HUDEP-2 (cell line): ENCODE measurements at regions not wholly inside any gene's neighbourhood (a gene's known extent, or its start where the extent isn't known, plus 50 kb on each side); places are given as distances from the start of the nearest gene placed in this dataset.

Source experiments
- DNase-seq, 76 experiments: peaks; one replicate each; lab custom pipeline; 2025; ENCODE audit not compliant: unreplicated experiment in 76 of 76; lab: John Stamatoyannopoulos, UW

DNA sequence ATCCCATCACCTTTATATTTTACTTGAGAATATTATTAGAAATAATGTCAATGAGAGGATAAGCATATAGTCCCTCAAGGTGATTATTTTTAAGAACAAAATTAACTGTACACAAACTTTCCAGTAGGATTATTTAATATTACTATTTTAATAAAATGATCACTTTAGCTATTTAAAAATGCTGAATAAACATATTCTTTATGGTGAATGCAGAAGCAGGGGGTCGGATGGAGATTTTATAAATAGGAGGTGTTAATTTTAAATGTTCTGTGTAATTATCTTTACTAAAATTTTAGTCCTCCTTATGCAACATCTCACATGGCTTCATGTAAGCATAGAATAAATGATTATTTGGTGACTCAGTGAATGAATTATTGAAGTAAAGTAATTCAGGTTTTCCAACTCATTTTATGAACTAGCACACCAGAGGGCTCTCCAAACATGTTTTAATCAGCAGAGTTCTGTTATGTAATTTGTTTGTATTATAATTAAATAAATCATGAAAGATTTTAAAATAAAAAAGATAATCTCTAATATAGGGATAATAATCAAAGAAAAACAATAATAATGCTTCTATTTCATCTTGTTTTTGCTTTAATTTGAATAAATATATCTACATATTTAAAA, 1635.2 kb downstream of the EFNB2 start:
- DNase-seq = no peak

DNA sequence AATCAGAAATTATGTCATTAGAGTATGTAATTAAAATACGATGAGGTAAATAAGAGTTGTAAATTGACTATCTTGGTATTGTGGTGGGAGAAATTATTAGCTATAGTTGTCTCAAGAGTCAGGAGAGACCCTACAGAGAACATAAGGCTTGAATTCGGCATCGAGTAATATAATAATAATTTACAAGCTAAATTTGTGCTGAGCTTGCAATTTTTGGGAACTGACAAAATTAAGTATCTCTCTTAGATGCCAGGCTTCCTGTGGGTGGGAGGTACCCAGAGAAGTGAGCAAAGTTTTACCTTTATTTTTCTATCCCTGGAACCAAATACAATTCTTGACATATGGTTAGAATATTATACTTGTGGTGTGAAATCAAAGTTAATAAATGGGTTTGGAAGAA, 1637.0 kb downstream of the EFNB2 start:
- no peak for DNase-seq

DNA sequence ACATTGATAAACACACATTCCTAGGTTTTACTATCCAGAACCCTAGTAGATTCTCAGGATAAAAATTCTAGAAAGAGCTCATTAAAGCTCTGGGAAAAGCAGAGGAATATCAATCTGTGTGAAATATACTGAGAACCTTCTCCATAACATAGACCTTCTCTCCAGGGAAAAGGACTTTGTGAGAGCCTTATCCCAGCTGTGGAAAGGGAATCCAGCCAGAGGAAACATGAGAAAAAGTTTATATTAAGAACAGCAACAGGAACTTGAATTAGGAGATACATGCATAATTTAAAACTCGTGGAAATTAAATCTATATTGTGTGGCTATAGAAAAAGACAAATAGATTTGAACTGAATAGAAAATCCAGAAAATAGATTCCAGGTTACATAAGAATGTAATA, 1639.9 kb downstream of the EFNB2 start:
- no peak for DNase-seq

DNA sequence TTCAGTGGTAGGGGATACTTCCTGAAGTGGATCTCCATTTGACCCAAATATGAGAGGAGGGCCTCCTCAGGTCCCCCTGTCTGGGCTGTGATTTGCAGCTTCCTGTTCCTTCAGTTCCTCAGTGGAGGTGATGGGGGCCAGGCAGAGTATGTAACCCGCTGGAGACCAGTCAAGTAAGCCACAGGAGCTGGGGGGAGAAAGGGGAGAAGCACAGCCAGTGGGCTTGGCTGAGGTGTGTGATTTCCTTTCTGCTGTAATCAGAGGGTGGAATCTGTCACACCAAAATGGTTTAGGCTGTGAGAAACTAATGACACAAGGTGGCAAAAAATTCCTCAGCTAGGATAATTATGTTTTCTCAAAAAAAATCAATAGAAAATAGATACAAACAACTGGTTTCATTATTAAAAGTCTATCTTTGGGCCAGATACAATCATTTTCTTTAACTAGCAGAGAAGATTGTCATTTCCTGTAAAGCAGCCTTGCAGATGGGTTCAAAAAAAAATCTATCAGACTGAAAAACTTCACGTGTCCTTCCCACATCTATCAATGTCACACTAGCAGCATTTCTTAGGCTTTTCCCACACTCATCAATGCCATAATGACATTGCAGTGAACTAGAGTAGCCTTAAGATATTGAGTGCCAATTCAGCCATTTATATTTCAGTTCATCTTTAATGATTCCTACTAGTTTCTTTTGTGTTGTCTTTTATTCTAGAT, 1660.3 kb downstream of the EFNB2 start:
- no peak for DNase-seq

DNA sequence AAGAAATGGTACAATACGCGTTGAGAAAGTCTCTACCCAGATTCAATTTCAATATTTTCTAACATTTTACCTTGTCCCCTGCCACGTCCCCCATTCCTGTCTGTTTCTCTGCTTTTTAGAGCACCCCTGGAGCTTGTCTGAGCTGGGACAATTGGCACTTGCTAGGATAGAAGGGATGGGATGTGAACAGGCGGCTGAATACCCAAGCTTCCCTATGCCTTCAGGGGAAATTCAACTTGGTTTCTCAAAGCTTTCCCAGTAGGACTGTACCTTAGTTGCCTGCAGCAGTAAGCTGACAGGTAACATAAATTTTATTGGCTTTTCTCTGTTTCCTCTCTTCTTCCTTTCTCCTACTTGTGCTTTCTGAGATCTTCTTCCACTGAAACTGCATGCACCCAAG, 1663.3 kb downstream of the EFNB2 start:
- no peak for DNase-seq

DNA sequence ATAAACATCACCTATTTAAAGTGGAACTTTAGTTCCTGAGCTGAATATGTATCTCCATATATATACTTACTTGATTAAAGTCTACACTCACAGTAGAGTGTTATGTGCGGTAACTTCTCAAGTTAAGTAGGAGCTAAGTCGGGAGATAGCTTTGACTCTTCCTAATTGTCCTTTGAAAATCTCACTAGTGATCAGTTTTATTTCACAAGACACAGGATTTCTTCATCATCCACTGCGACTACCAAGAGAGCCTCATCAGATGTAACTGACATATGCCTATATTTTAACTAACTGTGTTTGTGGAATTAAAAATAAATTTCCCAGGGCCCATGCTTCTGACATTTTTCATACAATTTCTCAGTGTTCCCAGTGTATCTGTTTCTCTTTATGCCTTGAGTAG, 1664.0 kb downstream of the EFNB2 start:
- no peak for DNase-seq

DNA sequence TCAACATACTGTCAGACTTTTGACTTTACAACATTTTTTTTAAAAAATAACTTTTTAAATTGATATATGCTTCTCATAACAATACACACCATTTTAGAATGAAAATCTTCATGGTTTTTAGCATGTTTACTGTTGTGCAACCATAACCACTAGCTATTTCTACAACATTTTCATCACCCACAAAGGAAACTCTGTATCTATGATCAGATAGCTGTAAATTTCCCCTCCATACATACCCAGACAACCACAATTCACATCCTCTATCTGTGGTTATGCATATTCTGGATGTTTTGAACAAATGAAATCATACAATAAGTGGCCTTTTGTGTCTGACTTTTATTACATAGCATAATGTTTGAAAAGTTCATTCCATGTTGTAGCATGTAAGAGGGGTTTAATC, 1666.0 kb downstream of the EFNB2 start:
- DNase-seq = no peak

DNA sequence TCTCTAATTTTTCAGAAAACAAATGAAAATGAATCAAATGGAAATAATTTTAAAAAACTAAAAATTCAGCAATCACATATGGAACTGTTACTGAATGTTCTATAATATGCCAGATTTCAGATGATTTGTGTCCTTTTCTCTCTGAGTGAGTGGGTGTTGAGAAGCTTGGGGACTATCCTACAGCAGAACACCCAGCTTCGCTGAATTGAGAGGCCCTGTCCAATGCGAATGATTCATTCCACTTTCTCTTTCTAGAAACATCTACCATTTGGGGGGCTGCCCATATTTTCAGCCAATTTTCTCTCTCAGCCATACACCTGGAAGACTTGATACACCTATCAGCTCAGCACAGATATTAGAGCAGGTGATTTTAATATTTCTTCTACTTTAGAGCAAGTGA, 1666.7 kb downstream of the EFNB2 start:
- DNase-seq = no peak

DNA sequence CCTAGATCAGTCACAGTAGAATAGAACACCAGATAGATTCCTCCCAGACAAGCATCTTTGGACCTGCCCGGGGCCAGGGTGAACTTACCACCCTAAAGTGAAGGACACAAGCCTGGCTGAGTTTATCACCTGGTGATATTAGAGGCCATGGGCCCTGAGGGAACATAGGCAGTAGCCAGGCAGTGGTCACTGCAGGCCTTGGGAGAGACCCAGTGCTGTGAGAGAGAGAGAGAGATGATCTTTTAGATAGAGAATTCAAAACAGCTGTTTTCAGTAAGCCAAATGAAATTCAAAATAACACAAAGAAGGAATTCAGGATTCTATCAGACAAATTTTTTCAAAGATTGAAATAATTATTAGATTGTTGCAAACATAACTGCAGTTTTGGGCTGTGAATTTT, 1679.9 kb downstream of the EFNB2 start:
- DNase-seq = no peak

DNA sequence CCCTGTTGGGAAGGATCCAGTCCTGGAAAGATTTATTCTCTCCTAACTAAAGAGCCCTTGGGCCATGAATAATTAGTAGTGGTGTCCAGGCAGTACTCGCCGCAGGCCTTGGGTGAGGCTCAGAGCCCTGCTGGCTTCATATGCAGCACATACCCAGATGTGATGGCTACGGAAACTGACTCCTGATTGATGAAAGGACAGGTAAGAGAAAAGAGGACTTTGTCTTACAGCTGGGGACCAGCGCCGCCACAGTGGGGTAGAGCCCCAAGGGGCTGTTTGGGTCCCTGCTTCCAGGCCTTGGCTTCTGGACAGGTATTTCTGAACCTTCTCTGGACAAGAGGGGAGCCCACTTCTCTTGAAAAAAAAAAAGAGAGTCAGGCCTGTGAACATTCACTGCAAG, 1680.8 kb downstream of the EFNB2 start:
- DNase-seq = no peak

DNA sequence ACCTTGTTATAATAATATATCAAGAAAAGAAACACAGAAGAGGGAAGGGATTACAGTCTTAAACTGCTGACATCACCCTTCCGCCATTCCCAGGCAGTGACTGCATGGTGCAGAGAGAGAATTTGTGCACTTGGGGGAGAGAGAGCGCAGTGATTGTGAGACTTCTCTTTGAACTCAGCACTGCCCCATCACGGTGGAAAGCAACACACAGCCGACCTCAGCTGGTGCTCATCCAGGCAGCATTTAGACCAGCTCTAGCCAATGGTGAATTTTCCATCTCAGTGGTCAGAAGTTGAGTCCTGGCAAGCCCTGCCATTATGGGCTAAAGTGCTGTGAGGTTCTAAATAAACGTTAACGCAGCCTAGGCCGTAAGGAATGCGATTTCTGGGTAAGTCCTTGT, 1681.5 kb downstream of the EFNB2 start:
- no peak for DNase-seq

DNA sequence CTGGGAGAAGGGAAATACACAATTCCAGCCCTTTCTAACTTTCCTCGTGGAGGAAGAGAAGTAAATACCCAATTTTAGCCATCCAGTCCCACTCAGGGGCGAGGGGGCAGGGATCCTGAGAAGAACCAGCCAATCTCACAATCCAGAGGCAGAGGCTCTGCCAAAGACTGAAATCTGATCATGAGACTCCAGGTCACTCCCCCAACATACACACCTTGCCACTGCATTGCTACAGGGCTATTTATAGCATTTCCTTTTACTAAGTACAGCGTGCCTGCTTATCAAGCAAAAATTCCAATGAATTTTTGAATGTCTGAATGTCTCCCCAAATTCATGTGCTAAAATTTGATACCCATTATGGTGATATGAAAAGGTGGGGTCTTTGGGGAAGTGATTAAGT, 1687.5 kb downstream of the EFNB2 start:
- no peak for DNase-seq

DNA sequence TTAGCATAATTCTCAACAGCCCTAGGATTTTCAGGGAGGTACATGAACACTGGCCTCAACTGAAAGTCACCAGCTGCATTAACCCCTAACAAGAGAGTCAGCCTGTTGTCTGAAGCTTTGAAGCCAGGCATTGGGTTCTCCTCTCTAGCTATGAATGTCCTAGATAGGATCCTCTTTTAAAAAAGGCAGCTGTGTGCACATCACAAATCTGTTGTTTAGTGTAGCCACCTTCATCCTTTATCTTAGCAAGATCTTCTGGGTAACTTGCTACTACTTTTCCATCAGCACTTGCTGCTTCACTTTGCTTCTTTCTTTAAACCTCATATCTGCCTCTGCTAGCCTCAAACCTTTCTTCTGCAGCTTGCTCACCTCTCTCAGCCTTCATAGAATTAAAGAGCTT, 1692.1 kb downstream of the EFNB2 start:
- no peak for DNase-seq

DNA sequence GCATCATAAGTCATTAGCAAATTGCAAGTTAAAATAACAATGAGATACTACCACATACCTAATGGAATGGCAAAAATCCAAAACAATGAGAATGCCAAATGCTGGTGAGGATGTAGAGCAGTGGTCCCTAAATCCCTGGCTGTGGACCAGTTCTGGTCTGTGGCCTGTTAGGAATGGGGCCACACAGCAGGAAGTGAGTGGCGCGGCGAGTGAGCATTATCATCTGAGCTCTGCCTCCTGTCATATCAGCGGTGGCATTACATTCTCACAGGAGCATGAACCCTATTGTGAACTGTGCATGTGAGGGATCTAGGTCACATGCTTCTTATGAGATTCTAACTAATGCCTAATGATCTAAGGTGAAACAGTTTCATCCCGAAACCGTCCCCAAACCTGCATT, 1694.4 kb downstream of the EFNB2 start:
- no peak for DNase-seq

DNA sequence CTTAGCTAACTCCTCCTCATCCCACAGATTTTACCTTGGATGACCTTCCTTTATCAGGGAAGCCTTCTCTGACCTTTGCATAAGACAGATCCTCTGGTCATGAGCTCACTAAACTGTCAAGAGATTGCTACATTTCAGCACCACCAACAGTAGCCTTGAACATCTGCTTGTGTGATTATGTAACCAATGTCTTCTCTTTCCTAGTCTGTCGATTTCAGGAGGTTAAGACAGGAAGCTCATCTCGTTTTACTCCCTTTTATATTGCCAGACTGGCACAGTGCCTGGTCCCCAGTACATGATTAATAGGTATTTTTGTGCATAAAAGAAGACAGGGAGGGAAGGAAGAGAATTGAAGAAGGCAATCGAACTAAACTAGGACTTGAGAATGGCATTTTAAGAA, 1697.7 kb downstream of the EFNB2 start:
- no peak for DNase-seq

DNA sequence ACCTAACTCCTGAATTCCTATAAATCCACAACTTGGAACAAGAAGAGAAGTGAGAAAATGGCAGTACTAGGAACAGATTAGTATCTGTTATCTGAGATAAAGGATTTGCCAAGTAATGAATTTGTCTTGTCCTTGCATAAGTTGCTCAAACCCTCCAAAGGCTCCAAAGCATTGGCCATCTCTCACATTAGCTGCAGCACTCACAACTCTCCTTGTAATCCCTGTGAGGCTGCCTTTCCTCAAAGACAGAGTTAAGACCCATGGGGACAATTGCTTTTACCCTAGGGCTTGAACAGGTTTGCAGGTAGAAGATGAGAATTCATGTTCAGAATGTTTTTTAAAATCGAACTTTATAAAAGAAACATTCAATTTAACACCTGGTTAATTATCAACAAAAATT, 1702.2 kb downstream of the EFNB2 start:
- DNase-seq = no peak

DNA sequence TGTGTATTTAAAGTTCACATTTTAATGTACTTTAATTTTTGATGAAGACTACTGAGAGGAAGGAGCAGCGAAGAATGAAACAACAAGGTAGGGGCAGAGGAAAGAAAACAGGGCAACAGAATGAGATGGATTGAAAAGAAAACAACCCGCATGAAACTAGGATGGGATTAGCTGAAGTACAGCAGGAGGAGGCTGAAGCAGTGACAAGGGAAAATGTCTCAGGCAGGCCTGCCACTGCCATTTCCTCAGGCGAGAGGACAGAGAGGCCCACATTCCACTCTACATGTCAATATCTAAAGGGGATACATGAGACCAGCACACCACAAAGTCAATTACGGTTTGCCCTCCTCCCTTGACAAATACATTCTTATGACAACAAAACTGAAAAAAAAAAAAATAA, 1703.2 kb downstream of the EFNB2 start:
- no peak for DNase-seq

DNA sequence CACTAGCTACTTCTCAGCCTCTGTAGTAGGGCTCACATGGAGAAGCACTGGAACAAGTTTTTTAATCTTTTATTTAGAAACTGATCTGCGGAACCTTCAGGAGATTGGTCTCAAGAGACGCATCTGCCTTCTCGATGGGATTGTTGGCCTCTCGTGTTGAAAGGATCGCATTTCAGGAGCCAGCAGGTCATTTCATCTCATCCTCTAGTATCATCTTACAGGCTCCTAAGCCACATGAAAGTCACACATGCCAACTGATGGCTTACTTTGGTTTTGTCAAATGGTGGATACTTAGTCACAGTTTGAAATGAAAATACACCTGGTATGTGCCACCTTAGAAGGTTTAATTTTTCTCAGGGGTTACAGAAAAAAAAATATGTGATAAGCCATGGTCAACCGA, 1703.6 kb downstream of the EFNB2 start:
- DNase-seq = no peak

DNA sequence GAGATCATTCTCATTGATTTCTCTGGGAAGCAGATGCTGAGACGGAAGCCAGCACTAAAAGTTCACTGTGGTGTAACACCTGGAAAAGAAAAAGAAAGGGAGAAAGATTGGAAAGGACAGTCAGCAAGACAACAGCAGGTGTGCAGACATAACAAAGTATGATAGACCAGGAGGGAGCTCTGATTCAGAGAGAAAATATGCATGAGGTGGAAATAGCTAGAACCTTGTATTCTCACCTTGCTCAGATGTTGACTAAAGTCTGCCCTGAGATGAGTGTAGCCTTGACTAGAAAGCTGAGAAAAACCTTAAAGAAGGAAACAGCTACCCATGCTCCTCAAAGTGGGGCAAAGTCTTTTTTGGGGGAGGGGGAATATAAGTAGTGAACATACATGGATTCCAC, 1711.8 kb downstream of the EFNB2 start:
- no peak for DNase-seq

DNA sequence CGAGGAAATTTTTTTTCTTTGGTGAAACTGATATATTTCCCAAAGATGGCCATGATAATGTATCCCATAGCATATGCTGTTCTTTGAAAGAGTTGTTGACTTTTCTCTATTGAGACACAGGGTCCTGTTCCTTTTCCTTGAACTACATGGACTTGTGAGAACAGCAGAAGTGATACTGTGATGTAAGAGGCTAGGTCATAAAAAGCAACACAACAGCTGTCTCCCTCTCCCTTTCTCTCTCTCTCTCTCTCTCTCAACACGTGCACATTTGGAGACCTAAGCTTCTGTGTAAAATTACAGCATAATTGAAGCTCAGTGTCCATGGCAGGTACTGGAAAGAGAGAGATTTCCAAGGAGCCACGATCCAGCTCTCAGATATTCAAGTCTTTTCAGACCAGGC, 1712.4 kb downstream of the EFNB2 start:
- DNase-seq = no peak

DNA sequence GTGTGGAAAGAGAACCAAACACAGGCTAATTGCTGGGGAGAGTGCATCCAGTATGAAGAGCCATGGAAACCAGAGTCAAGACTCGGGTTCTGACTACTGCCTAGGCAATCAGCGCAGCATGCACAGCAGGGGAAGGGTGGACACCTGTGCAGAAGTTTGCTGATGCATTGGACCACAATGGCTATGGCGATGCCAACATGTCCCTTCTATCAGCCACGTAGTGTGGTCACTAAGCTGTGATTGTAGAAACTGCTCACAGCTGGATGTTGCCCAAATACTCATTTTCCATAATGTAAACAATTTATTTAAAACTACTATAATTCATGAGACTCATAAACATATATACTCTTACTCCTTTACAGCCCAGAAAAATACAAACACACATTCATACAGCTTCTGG, 1718.2 kb downstream of the EFNB2 start:
- DNase-seq = no peak

DNA sequence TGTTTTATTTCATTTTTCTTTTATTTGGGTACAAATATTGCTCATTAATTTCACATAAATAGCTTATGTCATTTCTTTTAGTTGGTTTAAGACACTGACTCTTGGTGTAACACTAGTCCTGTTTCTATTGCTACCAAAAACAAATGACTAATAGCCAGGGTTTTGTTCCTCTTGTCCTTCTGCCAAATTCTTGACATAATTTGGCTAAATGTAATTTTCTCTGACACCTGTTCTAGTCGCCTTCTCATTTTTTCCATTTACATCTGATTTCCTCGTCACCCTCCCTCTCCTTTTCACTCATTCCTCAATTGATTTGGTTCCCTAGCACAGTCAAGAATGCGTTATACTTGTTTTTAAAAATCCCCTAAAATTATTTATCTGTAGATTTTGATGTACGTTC, 1718.7 kb downstream of the EFNB2 start:
- DNase-seq = no peak

DNA sequence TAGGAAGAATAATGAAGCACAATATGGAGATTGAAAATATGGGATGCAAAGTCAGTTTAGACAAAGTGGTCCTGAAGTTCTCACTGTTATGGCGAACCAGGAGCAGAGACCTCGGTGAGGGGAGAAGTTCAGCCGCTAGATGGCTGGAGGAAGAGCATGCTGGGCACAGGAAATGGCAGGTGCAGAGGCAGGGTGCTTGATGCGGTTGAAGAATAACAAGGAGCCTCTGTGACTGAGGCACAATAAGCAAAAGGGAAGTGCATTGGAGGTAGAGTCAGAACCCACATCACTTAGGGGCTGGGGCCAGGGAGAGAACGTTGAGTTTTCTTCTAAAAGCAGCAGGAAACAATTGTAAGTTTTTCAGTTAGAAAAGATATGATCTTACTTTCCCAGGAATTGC, 1725.2 kb downstream of the EFNB2 start:
- DNase-seq = no peak
